Astrocyte of the spinal cord (primary cell): ENCODE measurements at regions not wholly inside any gene's neighbourhood (a gene's known extent, or its start where the extent isn't known, plus 50 kb on each side); places are given as distances from the start of the nearest gene placed in this dataset.

Source experiments
- DNase-seq: peaks from one replicate; pipeline ENCODE4 v3.0.0; 2011; ENCODE audit warnings: low read depth, low spot score
- H3K4me3 ChIP-seq: 2 replicates; pipeline ENCODE4 v1.5.1; 2011; ENCODE audit warnings: low read depth, mild to moderate bottlenecking, low read length, moderate library complexity
- in situ Hi-C: cut with HindIII; loops from 2 replicates; pipeline ENCODE4 v1.10.0; 2017; ENCODE audit warnings: low sequenced_read_pairs
- TF ChIP-seq, protein P1 (sequence below): IDR thresholded peaks from 2 replicates; pipeline ENCODE4 v1.5.1; 2012; ENCODE audit warnings: low read depth, mild to moderate bottlenecking, low read length, inconsistent platforms

DNA sequence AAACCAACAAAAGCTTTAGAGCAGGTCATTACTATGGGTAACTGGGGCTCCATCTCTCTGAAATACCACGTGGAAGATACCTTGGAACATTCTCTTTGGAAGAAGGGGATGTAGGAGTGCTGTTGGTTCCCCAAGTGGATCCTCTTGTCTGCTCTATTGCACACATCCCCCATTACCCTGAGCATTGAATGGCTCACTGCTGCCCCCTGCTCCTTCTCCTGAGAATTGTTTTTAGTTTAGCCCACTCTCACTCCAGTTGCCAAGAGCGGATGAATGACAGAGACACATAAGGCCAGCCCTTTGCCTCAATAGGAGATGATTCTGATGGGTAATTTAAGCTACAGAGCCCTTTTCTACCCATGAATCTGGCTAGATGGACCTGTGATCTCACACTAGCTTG lies 135.6 kb upstream of the SUCLG2 start:
- no peak overlapping the region for H3K4me3 ChIP-seq
- DNase-seq, result peak; percentile 52
- TF ChIP-seq, protein P1, sequence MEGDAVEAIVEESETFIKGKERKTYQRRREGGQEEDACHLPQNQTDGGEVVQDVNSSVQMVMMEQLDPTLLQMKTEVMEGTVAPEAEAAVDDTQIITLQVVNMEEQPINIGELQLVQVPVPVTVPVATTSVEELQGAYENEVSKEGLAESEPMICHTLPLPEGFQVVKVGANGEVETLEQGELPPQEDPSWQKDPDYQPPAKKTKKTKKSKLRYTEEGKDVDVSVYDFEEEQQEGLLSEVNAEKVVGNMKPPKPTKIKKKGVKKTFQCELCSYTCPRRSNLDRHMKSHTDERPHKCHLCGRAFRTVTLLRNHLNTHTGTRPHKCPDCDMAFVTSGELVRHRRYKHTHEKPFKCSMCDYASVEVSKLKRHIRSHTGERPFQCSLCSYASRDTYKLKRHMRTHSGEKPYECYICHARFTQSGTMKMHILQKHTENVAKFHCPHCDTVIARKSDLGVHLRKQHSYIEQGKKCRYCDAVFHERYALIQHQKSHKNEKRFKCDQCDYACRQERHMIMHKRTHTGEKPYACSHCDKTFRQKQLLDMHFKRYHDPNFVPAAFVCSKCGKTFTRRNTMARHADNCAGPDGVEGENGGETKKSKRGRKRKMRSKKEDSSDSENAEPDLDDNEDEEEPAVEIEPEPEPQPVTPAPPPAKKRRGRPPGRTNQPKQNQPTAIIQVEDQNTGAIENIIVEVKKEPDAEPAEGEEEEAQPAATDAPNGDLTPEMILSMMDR, result peak; percentile 70
- in situ Hi-C loops, result no loop called here

DNA sequence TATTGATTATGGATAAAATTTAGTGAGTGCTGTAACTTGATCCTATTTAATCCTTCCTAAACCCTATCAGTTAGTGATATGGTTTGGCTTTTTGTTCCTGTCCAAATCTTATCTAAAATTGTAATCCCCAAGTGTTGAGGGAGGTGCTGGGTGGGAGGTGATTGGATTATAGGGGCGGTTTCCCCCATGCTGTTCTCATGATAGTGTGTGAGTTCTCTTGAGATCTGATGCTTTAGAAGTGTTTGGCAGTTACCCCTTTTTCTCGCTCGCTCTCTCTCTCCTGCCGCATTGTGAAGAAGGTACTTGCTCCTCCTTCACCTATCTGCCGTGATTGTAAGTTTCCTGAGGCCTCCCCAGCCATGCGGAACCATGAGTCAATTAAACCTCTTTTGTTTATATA lies 134.0 kb upstream of the SUCLG2 start:
- in situ Hi-C loops, result no loop called here
- DNase-seq, result no peak

DNA sequence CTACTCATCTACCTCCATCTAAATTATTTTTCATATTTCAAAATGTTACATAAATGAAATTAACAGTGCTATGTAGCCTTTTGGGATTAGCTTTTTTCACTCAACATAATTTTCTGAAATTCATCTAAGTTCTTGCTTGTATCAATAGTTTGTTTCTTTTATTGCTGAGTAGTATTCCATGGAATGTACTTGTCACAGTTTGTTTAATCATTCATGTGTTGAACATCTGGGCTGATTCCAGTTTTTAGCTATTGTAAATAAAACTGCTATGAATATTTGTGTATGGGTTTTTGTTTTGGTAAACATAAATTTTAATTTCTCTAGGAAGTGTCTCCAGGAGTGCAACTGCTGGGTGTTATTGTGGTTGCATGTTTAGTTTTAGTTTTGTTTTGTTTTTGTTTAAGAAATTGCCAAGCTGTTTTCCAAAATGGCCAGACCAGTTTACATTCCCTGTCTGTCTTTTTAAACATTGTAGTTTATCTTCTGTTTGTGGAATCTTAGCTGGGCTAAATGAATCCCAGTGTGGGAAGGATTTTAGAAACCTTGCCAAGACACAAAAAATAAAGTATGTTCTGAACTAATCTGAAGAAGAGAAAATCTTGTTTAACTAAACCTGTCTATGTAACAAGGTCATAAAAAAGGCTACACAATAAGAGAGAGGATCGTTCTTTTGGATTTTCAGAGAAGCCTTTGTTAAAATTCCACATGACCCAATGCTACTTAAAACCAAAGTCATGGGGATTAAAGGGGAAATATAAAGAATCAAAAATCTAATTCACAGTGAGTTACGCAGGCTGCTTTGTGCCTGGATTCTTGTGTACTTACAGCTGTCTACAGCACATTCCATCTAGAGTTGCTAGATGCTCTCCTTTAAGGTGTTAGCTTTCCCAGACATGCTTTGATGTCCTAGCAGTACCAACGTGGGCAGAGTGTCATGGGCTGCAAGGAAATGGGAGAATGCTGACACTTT lies 129.2 kb upstream of the SUCLG2 start:
- TF ChIP-seq, protein P1, result no peak
- DNase-seq, result peak; percentile 29
- in situ Hi-C loops, result no loop called here
- no peak overlapping the region for H3K4me3 ChIP-seq

More for the DNA sequence above, 134.0 kb upstream of the SUCLG2 start:
- TF ChIP-seq, protein P1, result no peak
- H3K4me3 ChIP-seq, result no peak overlapping the region

DNA sequence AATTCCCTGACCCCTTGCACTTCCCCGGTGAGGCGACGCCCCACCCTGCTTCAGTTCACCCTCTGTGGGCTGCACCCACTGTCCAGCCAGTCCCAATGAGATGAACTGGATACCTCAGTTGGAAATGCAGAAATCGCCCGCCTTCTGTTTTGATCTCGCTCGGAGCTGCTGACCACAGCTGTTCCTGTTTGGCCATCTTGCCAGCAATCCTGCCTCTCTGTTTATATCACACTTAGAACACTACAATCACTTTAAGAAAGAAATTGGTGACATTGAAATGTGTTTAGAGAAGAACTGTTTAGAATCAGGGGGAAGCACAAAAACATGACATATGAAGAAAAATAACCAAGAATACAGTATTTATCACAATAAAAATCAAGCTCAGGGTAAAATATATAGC lies 127.5 kb upstream of the SUCLG2 start:
- TF ChIP-seq, protein P1, result no peak
- H3K4me3 ChIP-seq, result no peak overlapping the region
- in situ Hi-C loops, result no loop called here
- no peak for DNase-seq

DNA sequence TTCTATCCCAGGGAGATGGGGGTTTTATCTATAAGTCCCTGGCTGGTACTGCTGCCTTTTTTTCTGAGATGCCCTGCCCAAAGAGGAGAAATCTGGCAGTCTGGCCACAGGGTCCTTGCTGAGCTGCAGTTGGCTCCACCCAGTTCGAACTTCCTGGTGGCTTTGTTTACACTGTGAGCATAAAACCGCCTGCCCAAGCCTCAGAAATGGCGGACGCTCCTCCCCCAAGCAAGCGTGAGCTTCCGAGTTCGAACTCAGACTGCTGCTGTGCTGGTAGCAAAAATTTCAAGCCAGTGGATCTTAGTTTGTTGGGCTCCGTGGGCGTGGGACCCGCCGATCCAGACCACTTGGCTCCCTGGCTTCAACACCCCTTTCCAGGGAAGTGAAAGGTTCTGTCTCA lies 126.8 kb upstream of the SUCLG2 start:
- in situ Hi-C loops, result no loop called here
- TF ChIP-seq, protein P1, result no peak

DNA sequence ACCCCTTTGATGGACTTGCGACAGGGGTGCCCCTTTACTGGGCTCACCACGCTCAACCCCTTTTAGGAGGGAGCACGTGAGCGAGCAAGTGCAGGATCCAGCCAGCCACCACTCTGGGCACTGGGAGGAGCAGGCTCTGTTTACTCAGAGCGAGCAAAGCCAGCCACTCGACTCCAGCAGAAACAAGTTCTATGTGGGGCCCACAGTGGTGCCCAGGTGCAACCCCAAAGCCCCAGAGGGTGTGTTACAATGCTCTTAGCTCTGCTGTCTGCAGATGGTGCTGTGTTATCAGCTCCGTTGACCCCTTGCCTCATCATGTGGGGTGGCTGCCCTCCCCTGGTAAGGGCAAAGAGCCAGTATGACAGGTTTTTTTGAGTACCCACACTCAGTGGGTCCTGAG lies 120.3 kb upstream of the SUCLG2 start:
- in situ Hi-C loops, result no loop called here
- no peak for DNase-seq
- no peak overlapping the region for H3K4me3 ChIP-seq
- TF ChIP-seq, protein P1, result no peak

More for the DNA sequence above, 126.8 kb upstream of the SUCLG2 start:
- H3K4me3 ChIP-seq, result no peak overlapping the region
- DNase-seq, result no peak
